ENCODE measurements at regions not wholly inside any gene's neighbourhood (a gene's known extent, or its start where the extent isn't known, plus 50 kb on each side); places are given as distances from the start of the nearest gene placed in this dataset.

DNA sequence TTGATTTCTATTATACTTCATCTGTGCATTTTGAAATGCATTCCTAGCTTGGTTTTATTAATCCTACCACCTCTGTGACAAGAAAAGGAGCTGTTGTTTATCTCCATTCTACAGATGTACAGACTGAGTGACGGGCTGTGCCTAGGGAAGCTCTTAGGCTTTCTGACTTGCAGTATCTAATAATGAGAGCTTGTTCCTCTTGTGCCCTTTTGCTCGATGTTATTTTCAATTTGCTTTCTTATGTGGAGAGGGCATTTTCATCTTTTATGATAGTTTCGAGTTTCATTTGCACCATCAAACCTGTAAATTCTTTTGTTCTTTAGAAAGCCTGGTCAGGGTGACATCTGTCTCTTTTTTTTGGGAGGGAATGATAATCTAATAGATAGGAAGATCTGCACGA lies 256.5 kb downstream of the C4orf33 start:
- no peak overlapping the region for H3K4me3 ChIP-seq (ENCODE audit: low read length)
- TF ChIP-seq, protein P1, sequence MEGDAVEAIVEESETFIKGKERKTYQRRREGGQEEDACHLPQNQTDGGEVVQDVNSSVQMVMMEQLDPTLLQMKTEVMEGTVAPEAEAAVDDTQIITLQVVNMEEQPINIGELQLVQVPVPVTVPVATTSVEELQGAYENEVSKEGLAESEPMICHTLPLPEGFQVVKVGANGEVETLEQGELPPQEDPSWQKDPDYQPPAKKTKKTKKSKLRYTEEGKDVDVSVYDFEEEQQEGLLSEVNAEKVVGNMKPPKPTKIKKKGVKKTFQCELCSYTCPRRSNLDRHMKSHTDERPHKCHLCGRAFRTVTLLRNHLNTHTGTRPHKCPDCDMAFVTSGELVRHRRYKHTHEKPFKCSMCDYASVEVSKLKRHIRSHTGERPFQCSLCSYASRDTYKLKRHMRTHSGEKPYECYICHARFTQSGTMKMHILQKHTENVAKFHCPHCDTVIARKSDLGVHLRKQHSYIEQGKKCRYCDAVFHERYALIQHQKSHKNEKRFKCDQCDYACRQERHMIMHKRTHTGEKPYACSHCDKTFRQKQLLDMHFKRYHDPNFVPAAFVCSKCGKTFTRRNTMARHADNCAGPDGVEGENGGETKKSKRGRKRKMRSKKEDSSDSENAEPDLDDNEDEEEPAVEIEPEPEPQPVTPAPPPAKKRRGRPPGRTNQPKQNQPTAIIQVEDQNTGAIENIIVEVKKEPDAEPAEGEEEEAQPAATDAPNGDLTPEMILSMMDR (IDR thresholded peaks at IDR 0.05; ENCODE audit: insufficient read depth, low read depth, low read length, missing control alignments) = no peak
- no peak for DNase-seq (ENCODE audit: low read depth)

DNA sequence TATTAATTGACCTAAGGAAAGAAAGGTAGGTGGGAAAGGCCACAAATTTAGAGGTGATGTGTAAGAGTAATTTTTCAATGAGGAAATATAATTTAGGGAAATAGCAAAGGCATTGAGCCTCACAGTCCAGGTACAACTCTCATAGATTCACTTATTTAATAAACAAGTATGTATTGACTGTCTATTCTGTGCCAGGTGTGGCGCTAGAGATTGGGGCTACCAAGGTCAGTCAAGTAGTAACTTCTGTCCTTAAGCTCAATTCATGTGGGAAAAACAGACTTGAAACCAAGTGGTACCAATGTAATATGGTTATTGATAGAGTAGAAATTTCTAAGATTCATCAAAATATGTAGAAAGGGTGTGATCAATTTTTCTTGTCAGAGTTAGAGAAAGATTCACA lies 257.5 kb downstream of the C4orf33 start:
- DNase-seq (ENCODE audit: low read depth) = no peak
- TF ChIP-seq, protein P1 (IDR thresholded peaks at IDR 0.05; ENCODE audit: insufficient read depth, low read depth, low read length, missing control alignments) = no peak
- H3K4me3 ChIP-seq (ENCODE audit: low read length) = no peak overlapping the region

DNA sequence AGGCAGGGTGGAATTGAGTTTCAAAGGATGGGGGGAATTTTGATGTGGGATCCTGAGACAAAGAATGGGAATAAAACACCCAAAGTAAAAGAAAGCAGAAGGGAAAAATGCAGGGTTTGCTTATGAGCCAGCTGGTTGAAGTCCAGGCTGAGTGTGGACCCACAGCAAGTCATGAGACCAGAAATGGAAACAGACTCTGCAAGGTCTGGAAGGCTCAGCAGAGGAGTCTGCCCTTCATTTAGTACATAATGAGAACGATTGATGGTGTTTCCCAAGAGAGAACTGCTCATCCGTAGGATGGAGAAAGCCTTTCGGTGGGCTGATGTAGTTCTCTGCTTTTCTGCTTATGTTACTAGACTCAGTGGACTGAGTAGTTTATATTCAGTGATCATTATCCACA lies 259.1 kb downstream of the C4orf33 start:
- no peak for DNase-seq (ENCODE audit: low read depth)
- TF ChIP-seq, protein P1 (IDR thresholded peaks at IDR 0.05; ENCODE audit: insufficient read depth, low read depth, low read length, missing control alignments) = no peak
- no peak overlapping the region for H3K4me3 ChIP-seq (ENCODE audit: low read length)

DNA sequence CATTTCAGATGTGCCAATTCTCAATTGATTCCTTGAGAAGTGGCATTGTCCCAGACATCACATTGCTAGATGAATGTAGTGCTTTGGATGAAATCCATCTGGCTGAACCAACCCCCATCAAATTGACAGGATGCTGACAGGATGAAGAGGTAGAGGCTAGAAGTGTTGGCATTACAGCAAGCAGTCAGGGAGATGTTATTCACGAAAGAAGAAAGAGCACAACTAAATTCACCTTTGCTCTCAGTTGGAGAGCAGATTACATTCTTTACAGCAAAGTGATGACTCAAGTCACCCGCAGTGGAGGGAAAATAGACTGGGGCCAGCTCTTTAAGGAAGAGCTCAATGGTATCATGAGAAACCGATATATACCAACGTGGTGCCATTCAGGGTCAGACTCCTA lies 259.6 kb downstream of the C4orf33 start:
- DNase-seq (ENCODE audit: low read depth) = peak; percentile 52
- TF ChIP-seq, protein P1 (IDR thresholded peaks at IDR 0.05; ENCODE audit: insufficient read depth, low read depth, low read length, missing control alignments) = no peak
- no peak overlapping the region for H3K4me3 ChIP-seq (ENCODE audit: low read length)

DNA sequence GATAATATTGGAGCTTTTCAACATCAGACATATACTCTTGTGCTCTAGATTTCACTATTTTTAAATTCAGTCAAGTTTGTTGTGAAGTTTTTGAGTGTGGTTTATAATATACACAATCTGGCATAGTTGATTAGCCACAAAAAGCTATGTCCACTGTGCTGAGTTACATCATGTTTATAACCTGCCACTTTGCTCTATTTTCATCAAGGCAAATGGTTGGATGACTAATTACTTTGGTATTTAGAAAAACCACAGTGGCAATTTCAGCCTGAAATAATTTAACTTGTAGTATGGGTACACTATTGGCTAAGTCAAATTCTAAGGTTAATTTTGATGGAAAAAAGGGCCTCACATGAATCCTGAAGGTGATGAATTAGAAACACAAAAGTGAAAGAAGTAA lies 262.6 kb downstream of the C4orf33 start:
- H3K4me3 ChIP-seq (ENCODE audit: low read length) = no peak overlapping the region
- DNase-seq (ENCODE audit: low read depth) = peak; percentile 58
- TF ChIP-seq, protein P1 (IDR thresholded peaks at IDR 0.05; ENCODE audit: insufficient read depth, low read depth, low read length, missing control alignments) = no peak

DNA sequence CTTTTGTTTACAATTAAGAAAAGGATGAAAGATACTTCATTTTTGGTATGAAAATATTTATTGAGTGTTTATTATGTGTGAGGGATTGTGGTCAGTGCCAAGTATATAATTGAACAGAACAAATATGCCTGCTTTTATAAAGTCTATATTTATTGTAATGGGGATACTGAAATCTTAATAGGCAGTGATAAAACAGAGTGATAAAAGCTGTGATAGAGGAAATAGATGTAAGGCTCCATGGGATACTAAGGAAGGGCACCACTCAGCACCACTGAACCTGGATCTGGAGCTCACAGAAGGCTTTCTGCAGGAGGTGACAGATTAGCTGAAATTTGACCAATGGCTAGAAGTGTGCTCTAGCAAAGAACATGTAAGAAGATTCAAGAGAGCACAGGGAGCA lies 263.5 kb downstream of the C4orf33 start:
- no peak overlapping the region for H3K4me3 ChIP-seq (ENCODE audit: low read length)
- TF ChIP-seq, protein P1 (IDR thresholded peaks at IDR 0.05; ENCODE audit: insufficient read depth, low read depth, low read length, missing control alignments) = no peak
- DNase-seq (ENCODE audit: low read depth) = no peak

DNA sequence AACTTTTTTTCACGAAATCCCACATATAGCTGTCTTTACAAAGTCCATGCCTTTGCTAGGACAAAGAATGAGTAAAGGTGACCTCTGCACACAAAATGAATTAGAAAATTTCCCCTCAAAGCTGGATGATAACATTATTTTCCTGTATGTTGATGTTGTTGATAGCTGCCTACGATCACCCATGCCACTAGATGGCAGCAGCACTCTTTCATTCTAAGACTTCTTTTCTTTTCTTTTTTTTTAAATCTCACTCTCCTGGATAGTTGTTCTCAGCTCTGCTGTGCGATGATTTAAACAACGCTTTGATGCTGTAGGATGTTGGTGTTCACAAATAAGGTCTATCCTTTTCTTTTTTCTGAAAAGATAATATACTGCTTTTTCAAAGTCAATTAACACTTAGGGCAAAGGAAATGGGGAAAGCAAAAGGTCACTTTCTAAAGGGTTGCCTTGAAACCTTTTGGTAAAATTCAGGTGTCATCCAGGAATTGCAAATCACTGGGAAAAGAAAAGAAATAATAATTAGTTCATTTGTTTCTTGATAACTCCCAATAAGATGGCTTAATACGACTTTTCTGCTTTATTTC lies 266.8 kb downstream of the C4orf33 start:
- peak; percentile 80 for DNase-seq (ENCODE audit: low read depth)
- TF ChIP-seq, protein P1 (IDR thresholded peaks at IDR 0.05; ENCODE audit: insufficient read depth, low read depth, low read length, missing control alignments) = peak; percentile 83
- H3K4me3 ChIP-seq (ENCODE audit: low read length) = no peak overlapping the region
